RKO (cell line): ENCODE measurements at regions not wholly inside any gene's neighbourhood (a gene's known extent, or its start where the extent isn't known, plus 50 kb on each side); places are given as distances from the start of the nearest gene placed in this dataset.
"Not testable (repeated sequence)": the region's sequence is repeated elsewhere in the genome, so short reads cannot be mapped to it uniquely, and the experiment has no call there.

ENCODE experiments used
- DNase-seq: peaks from one replicate; pipeline ENCODE4 v3.0.0-alpha.2; 2016; ENCODE audit warnings: low spot score

DNA sequence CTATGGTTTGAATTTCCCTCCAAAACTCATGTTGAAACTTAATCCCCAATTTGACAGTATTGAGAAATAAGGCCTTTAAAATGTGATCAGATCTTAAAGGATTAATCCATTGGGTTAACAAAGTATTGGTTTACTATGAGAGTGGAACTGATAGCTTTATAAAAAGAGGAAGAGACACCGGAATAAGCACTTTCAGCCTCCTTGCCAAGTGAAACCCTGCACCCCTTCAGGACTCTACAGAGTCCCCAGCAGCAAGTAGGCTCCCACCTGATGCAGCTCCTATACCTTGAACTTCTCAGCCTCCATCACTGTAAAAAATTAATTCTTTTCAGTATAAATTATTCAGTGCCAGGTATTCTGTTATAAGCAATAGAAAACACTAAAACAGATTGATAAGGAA lies 348.3 kb downstream of the CGGBP1 start:
- no peak for DNase-seq

DNA sequence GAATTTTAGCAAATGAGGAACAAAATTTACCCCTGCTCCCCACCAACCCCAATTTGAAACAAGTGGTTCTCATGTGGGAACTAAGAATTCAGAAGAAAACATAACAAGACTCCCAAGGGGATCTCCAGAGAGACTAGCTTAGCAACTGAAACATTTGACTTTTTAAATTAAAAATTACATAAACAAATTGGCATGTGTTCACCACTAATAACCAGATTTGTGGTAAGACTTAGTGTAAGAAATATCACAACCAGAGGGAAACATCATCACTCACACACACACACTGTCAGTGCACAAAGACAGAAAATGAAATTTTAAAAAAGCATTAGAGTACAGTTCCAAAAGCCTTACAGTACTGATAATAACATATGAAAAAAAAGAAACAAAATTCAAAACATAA lies 348.8 kb downstream of the CGGBP1 start:
- DNase-seq: no peak

DNA sequence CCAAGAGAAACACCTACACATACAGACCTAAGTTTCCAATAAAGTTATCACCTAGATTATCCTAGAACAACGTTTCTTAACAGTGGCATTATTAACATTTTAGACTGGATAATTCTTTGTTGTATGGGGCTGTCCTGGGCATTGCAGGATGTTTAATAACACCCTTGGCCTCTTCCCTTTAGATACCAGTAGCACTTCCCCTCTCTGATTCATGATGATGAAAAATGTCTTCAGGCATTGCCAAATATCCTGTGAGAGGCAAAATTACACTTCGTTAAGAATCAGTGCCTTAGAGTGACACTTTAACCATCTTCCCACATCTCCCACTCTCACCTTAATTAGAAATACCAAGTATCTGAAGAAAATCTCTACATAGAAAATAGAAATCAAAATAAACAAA lies 352.6 kb downstream of the CGGBP1 start:
- peak; percentile 20 for DNase-seq

DNA sequence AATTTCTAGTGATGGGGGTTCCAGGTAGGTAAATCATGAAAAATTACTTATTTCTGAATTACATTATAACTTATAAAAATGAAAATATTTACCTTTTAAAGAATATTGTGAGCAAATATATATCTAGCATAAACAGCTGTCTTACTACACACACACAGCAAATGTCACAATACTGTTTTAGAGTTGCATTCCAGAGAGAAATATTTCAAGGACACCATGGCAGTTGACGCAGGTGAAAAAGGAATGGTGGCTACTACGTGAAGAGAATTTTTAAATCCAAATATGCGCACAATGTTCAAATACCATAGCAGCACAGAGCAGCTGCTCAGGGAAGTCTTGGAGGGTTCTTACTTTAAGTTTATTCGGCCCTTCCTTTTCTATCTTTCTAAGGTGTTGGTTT lies 356.2 kb downstream of the CGGBP1 start:
- DNase-seq: no peak

DNA sequence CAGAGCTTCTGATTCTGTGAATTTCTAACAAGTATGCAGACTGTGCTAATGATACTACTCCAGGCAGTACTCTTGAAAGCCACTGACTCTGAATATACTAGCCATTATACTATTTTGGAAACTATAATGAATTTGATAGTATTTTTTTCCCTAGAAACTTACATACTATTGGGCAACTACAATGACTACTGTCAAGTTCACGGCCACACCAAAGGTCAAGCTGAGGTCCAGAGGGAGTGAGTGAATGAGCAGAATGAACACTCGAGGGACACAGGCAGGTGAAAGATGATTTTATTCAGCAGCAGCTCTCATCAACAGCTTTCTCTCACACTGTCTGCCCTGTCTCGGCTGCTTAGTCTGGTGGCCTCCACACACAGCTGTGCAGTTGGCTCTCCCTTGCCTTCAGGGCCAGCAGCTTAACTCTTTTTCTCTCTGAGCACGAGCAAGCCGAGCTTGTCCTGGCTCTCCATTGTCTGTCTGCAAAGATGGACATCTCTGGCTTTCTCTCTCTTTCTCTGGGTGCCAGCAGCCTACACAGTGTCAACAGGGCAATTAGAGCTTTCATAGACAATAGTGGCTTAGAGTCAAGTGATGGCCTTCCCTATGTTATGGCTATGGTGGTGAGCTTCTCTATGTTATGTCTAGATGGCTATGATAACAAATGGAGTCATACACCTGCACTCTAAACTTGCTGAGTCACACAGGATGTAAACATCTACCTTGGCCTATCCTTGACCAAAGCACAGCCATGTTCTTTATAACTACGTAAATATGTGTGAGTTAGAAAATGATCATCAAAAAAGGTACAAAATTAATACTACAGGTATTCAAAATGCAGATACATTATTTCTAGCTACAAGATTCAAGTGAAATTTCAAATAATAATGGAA lies 362.4 kb downstream of the CGGBP1 start:
- no peak for DNase-seq

DNA sequence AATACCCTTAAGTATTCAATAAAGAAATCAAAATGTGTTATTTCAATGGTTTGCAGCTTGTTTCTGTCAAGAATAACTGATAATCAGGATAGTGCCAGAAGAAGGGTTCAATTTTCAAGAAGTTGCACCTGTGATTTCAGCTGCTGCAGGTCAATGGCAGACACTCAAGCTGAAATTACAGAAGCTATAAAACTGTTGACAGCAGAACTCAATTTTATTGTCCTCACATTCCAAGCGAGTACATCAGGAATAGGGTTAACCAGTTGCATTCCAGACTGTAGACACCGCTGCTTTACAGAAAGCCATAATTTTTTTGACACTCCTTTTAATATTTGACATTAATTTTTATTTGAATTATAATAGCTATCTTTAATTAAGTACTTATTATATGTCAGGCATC lies 364.1 kb downstream of the CGGBP1 start:
- no peak for DNase-seq

DNA sequence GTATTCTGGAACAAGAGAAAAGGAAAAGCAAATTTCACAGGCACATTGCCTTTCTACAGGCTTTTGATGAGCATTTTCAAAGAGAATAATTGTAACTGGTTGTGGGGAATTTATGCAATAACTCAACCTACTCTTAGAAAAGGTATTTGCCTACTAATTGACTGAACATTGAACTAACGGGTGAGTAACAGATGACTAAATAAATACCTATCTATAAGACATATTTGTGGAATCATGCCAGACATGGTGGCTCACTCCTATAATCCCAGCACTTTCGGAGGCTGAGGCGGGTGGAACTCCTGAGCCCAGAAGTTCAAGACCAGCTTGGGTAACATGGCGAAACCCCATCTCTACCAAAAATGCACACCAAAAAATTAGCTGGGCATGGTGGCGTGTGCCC lies 367.7 kb downstream of the CGGBP1 start:
- DNase-seq: peak; percentile 73

DNA sequence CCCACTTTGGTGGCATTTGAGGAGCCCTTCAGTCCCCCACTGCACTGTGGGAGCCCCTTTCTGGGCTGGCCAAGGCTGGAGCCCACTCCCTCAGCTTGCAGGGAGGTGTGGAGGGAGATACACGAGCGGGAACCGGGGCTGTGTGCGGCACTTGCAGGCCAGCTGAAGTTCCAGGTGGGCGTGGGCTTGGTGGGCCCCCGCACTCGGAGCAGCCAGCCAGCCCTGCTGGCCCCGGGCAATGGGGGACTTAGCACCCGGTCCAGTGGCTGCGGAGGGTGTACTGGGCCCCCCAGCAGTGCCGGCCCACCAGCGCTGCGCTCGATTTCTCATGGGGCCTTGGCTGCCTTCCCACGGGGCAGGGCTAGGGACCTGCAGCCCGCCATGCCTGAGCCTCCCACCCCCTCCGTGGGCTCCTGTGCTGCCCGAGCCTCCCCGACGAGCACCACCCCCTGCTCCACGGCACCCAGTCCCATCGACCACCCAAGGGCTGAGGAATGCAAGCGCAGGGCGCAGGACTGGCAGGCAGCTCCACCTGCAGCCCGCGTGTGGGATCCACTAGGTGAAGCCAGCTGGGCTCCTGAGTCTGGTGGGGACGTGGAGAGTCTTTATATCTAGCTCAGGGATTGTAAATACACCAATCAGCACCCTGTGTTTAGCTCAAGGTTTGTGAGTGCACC lies 379.7 kb downstream of the CGGBP1 start:
- DNase-seq: not testable (repeated sequence)

DNA sequence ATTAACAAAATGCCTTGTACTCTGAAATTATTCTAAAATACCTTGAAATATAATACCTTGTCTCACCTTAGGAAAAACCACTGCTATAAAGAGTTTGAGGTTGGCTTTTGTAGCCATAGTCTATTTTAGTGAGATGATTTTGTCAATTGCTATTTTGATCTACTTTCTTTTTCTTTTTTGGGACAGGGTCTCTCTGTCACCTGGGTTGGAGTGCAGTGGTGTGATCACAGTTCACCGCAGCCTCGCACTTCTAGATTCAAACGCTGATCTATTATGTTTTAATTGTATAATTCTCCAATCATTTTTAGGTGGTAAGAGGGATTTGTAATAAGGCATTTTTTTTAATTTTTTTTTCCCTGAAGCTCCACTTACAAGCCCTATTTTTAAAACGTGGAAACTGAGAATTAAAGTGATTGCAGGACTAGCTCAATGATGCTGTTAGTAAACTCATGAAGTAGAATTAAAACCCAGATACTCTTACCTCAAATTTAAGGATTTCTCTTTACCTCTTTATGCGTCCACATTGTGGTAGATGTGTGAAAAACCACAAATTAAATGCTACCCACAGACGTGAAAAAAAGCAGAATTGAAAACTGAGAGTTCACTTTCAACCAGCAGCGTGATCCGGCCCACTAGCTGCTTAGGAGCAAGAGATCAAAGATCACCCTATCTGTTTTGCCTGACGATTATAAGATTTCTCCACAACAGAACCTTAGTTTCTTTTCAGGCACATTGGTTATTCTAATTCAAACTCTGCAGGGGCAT lies 384.2 kb downstream of the CGGBP1 start:
- DNase-seq: no peak

DNA sequence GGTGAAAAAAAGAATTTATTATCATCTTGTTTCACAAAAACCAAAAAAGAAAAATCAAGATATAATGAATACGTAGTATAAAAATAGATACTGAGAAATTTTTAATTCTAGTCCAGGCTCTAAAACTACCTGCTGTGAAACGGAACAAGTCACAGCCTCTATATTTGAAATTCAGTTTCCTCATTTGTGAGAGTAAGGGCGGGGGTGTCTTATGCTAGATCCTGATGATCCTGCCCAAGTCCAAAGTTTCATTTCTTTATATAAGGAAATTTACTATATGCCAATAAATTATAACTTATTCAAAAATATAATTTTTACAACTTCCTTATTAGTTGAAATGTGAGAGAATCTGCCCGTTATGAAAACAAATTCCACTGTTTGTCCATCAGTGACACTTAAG lies 385.7 kb downstream of the CGGBP1 start:
- DNase-seq: no peak

DNA sequence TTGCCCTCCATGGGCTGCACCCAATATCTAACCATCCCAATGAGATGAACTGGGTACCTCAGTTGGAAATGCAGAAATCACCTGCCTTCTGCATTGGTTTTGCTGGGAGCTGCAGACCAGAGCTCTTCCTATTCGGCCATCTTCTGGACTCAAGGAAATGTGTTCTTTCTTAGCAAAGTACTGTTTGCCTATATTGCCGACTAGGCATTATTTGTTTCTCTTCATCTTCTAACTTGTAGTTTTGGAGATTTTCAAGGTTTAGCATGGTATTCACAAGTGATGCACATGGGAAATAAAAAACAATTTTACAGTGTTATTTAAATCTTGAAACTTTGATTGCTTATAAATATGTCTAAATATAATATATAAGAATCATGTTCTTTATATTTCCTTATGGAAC lies 377.8 kb upstream of the POU1F1 start:
- no peak for DNase-seq

DNA sequence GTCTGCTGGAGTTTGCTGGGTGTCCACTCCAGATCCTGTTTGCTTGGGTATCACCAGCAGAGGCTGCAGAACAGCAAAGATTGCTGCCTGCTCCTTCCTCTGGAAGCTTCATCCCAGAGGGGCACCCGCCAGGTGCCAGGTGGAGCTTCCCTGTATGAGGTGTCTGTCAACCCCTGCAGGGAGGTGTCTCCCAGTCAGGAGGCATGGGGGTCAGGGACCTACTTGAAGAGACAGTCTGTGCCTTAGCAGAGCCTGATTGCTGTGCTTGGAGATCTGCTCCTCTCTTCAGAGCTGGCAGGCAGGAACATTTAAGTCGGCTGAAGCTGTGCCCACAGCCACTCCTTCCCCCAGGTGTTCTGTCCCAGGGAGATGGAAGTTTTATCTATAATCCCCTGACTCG lies 376.8 kb upstream of the POU1F1 start:
- not testable (repeated sequence) for DNase-seq

DNA sequence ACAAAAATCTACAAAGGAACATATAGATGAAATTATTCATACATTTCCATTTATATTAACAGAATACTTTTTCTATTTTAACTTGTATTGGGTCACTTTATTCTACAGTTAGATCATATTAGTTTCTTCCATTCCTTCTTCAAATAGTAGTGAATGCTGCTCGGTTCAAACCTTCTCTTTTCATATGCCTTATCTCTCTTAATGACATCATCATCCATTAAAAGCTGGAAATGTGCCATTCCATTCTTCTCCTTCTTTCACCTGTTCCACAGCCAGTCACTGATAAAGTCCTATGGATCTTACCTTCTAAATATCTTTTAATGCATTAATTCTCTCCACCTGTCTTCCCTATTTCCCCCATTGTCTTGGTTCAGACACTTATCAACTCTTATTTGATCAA lies 358.0 kb upstream of the POU1F1 start:
- DNase-seq: no peak

DNA sequence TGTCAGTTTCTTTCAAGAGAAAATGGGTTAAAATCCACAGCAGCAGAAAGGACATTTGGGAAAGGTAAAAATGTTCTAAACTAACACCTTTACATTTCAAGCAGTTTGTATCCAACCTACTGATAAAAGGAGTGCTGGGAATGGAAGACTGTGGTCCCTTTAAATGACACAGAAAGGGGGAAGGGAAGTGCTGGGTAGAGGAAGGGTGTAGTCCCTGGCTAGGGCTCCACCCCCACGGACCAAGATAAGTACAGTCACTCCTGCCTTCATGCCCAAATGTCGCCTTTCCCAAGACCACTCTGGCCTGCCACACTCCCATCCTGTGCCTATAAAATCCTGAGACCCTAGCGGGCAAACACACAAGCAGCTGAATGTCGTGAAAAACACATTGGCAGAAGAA lies 350.9 kb upstream of the POU1F1 start:
- DNase-seq: no peak

DNA sequence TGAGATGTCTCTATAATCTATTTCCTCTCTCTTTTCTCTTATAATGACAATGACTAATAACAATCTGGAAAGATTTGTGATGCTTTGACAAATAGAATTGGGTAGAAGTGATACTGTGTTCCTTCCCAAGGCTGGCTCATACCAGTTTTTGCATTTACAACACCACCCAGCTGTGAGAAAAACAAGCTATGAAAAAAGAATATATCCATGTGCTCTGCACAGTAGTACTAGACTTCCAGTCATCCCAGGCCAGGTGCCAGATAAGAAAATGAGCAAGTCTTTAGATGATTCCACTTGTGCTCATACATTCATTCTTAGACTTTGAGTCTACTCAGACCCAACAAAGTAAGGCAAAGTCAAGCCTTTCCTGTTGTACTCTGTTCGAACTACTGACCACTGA lies 350.2 kb upstream of the POU1F1 start:
- peak; percentile 29 for DNase-seq

DNA sequence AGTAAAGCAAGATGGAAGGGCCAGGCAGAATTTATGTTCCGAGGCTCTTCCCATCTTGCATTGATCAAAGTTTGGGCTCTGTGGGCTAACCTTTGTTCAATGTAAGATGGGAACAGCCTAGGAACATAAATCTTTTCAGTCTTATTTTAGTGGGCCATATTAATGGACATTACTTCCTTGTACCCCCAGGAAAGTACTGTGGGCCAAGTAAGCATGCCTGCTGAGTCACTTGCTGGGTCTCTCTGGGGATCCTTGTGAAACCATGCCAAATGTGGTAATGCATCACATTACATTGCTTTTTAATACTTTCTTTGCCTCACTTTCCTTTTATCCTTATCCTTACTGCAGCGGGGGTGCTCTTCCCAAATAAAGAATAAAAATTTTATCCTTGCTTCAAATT lies 349.5 kb upstream of the POU1F1 start:
- no peak for DNase-seq

DNA sequence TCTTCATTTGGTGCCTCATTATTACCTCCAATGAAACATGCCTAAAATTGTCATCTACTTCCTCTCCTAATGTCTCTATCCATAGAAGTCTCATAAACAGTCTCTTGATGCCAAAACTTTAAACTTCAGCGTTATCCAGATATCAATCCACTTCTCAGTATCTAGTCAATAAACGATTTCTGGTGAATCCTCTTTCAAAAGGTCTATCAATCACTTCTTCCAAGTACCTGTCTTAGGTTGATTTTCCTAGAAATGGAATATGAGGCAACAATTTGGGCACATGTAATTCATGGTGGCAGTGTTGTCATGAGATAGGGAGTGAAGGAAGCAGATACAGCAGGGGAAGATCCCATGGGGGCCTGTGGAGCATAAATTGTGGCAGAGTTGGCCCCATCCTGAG lies 348.5 kb upstream of the POU1F1 start:
- DNase-seq: no peak

DNA sequence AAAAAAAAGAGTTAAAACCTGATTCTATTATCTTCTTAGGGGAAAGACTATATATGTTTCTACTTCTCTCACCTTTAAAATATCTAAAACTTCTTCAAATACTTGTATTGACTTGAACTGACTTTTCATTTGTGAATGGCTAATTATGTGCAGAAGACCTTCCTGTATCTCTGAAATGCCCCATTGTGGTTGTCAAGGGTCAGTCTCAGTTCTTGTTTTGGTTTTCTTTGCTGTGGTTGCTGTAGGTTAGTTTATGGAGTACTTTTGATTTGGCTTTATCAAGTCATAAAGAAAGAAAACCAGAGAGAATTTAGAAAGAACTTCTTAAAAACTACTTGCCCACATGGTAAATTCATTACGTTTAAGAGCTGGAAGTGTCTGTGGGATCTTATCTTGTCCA lies 345.3 kb upstream of the POU1F1 start:
- DNase-seq: no peak

DNA sequence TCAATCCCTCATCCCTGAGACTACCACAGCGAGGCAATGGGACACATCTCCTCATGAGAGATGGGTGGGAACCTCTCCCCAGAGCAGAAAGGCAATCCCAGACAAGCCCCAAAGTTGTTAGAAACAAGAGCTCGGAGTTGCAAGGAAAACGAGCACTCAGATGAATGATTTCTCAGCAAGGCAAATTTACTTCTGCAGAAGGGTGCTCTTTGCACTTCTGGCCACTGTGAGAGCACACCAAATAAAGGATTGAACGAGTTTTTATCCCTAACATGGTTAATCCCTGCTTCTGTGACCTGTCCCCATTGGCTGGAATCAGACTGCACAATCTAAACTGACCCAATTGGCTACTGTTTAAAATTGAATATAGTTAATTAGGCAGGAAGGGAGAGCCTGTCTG lies 339.1 kb upstream of the POU1F1 start:
- peak; percentile 3 for DNase-seq

DNA sequence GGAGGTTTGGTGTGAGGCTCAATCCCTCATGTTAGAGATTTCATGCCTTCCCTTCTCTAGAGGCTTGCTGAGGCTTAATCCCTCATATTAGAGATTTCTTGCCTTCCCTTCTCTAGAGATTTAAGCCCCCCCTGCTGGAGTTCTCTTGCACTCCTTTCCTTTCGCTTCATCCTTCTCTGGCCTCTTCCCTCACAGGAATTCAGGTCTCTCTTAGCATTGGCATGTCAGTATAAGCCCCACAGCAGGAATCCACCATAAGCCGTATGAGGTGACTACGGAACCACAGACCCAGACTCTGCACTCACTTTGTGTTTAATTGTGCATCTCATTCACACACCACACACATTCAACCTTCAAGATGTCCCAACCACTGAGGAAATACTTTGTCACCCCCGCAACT lies 338.6 kb upstream of the POU1F1 start:
- no peak for DNase-seq

DNA sequence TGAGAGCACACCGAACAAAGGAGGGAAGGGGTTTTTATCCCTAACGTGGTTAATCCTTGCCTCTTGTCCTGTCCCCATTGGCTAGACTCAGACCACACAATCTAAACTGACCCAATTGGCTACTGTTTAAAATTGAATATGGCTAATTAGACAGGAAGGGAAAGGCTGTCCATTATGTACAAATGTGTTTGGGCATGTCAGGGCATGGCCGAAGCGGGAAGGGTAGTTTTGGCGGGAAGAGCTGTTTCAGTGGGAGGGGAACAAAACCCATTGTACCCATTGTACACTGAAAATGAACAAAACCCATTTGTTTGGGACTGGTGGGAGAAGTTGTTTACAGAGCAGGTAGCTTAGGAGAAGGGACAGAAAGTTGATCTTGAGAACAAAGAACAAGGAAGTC lies 330.9 kb upstream of the POU1F1 start:
- DNase-seq: no peak

DNA sequence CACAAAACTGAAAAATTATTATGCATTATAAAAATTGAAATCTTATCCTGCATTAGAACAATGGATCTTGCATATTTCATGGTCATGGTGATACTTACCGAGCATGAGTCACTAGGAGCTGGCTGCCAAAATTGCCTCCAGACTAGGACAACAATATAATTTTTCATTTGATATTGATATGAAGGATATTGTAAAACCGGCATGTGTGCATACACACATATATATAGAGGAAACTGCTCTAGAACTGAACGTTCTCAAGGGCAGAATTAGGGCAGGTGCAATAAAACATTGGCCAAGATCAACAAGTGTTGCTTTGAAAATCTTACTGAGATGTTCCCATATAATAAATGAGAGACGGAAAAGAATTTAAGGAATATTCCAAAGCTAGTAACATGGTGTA lies 319.4 kb upstream of the POU1F1 start:
- DNase-seq: no peak

DNA sequence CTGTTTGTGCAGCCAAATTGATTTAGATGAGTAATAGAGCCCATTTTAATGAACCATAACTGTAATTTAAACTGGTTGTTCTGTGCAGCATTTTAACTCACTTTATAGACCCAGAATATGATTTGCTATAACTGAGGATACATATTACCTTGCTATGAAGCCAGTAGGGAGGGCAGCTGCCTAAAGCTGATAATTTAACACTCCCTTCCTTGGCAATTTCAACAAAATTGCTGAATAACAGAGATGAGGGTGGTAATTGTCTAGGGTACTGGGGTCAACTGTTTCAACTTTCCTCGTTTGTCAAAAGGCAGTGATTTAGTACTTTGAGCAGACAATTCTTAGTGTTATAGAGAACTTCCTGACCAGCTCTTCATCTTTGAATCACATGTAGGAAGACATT lies 304.9 kb upstream of the POU1F1 start:
- DNase-seq: no peak
